ENCODE measurements at regions not wholly inside any gene's neighbourhood (a gene's known extent, or its start where the extent isn't known, plus 50 kb on each side); places are given as distances from the start of the nearest gene placed in this dataset.
"Not testable (repeated sequence)": the region's sequence is repeated elsewhere in the genome, so short reads cannot be mapped to it uniquely, and the experiment has no call there.

GRCh38 chr2:133992454-133992853 lies 261.4 kb upstream of the MGAT5 start:
- H3K4me3 ChIP-seq (replicated peaks; ENCODE audit: low read depth, low read length): no peak overlapping the region
- DNase-seq (ENCODE audit: extremely low read depth, low read depth): no peak
- TF ChIP-seq CTCF (IDR thresholded peaks at IDR 0.05; ENCODE audit: low read depth, low read length, missing control alignments): no peak

GRCh38 chr2:133993160-133993559 lies 260.7 kb upstream of the MGAT5 start:
- no peak for TF ChIP-seq CTCF (IDR thresholded peaks at IDR 0.05; ENCODE audit: low read depth, low read length, missing control alignments)
- no peak for DNase-seq (ENCODE audit: extremely low read depth, low read depth)
- no peak overlapping the region for H3K4me3 ChIP-seq (replicated peaks; ENCODE audit: low read depth, low read length)

GRCh38 chr2:133998726-133999125 lies 255.1 kb upstream of the MGAT5 start:
- not testable (repeated sequence) for DNase-seq (ENCODE audit: extremely low read depth, low read depth); H3K4me3 ChIP-seq (replicated peaks; ENCODE audit: low read depth, low read length)

- no peak for DNase-seq (ENCODE audit: extremely low read depth, low read depth)
- no peak for TF ChIP-seq CTCF (IDR thresholded peaks at IDR 0.05; ENCODE audit: low read depth, low read length, missing control alignments)
- H3K4me3 ChIP-seq (replicated peaks; ENCODE audit: low read depth, low read length): no peak overlapping the region
Observed at GRCh38 chr2:134002391-134002790, 251.5 kb upstream of the MGAT5 start.

- no peak for TF ChIP-seq CTCF (IDR thresholded peaks at IDR 0.05; ENCODE audit: low read depth, low read length, missing control alignments)
- DNase-seq (ENCODE audit: extremely low read depth, low read depth): no peak
- H3K4me3 ChIP-seq (replicated peaks; ENCODE audit: low read depth, low read length): no peak overlapping the region
Observed at GRCh38 chr2:134002921-134003320, 251.0 kb upstream of the MGAT5 start.

GRCh38 chr2:134004467-134004866 lies 249.4 kb upstream of the MGAT5 start:
- no peak for DNase-seq (ENCODE audit: extremely low read depth, low read depth)
- no peak for TF ChIP-seq CTCF (IDR thresholded peaks at IDR 0.05; ENCODE audit: low read depth, low read length, missing control alignments)
- no peak overlapping the region for H3K4me3 ChIP-seq (replicated peaks; ENCODE audit: low read depth, low read length)

- DNase-seq (ENCODE audit: extremely low read depth, low read depth): no peak
- no peak for TF ChIP-seq CTCF (IDR thresholded peaks at IDR 0.05; ENCODE audit: low read depth, low read length, missing control alignments)
- no peak overlapping the region for H3K4me3 ChIP-seq (replicated peaks; ENCODE audit: low read depth, low read length)
Observed at GRCh38 chr2:134008837-134009236, 245.0 kb upstream of the MGAT5 start.

Data from HFF-Myc (cell line).